ENCODE measurements at regions not wholly inside any gene's neighbourhood (a gene's known extent, or its start where the extent isn't known, plus 50 kb on each side); places are given as distances from the start of the nearest gene placed in this dataset.

GRCh38 chr14:54170301-54170700, 213.7 kb upstream of the BMP4 start:
- FAIRE-seq (no peak), DNase-seq (ENCODE audit: low spot score in 2 of 2) (no peak)

- FAIRE-seq (no peak), DNase-seq (ENCODE audit: low spot score in 2 of 2) (no peak)
Measured at GRCh38 chr14:54172114-54172513, 215.5 kb upstream of the BMP4 start.

- FAIRE-seq (no peak), DNase-seq (ENCODE audit: low spot score in 2 of 2) (no peak)
Measured at GRCh38 chr14:54172562-54172961, 215.9 kb upstream of the BMP4 start.

- DNase-seq (ENCODE audit: low spot score in 2 of 2) (no peak), FAIRE-seq (no peak)
Measured at GRCh38 chr14:54173802-54174201, 217.2 kb upstream of the BMP4 start.

GRCh38 chr14:54174457-54174856, 217.8 kb upstream of the BMP4 start:
- DNase-seq (ENCODE audit: low spot score in 2 of 2), result no peak
- FAIRE-seq, result no peak

- FAIRE-seq, result peak; percentile 51
- DNase-seq (ENCODE audit: low spot score in 2 of 2), result peak in 1 of 2 donors; percentile 27
Measured at GRCh38 chr14:54175298-54175942, 218.8 kb upstream of the BMP4 start.

- FAIRE-seq, result no peak
- no peak for DNase-seq (ENCODE audit: low spot score in 2 of 2)
Measured at GRCh38 chr14:54177019-54177418, 219.8 kb upstream of the CDKN3 start.

- FAIRE-seq (no peak), DNase-seq (ENCODE audit: low spot score in 2 of 2) (no peak)
Measured at GRCh38 chr14:54177641-54178621, 218.9 kb upstream of the CDKN3 start.

GRCh38 chr14:54182419-54183045, 214.3 kb upstream of the CDKN3 start:
- DNase-seq (ENCODE audit: low spot score in 2 of 2) (no peak), FAIRE-seq (no peak)

GRCh38 chr14:54186821-54187763, 209.7 kb upstream of the CDKN3 start:
- FAIRE-seq (no peak), DNase-seq (ENCODE audit: low spot score in 2 of 2) (no peak)

- FAIRE-seq (no peak), DNase-seq (ENCODE audit: low spot score in 2 of 2) (no peak)
Measured at GRCh38 chr14:54188064-54188666, 208.6 kb upstream of the CDKN3 start.

GRCh38 chr14:54189333-54189732, 207.5 kb upstream of the CDKN3 start:
- DNase-seq (ENCODE audit: low spot score in 2 of 2) (no peak), FAIRE-seq (no peak)

GRCh38 chr14:54189748-54190354, 207.0 kb upstream of the CDKN3 start:
- no peak for FAIRE-seq
- no peak for DNase-seq (ENCODE audit: low spot score in 2 of 2)

GRCh38 chr14:54191846-54192245, 205.0 kb upstream of the CDKN3 start:
- DNase-seq (ENCODE audit: low spot score in 2 of 2) (no peak), FAIRE-seq (no peak)

- DNase-seq (ENCODE audit: low spot score in 2 of 2) (no peak), FAIRE-seq (no peak)
Measured at GRCh38 chr14:54192610-54193009, 204.2 kb upstream of the CDKN3 start.

GRCh38 chr14:54193871-54194270, 202.9 kb upstream of the CDKN3 start:
- DNase-seq (ENCODE audit: low spot score in 2 of 2) (no peak), FAIRE-seq (no peak)

GRCh38 chr14:54194501-54194900, 202.3 kb upstream of the CDKN3 start:
- DNase-seq (ENCODE audit: low spot score in 2 of 2) (no peak), FAIRE-seq (no peak)

GRCh38 chr14:54197369-54197768, 199.4 kb upstream of the CDKN3 start:
- DNase-seq (ENCODE audit: low spot score in 2 of 2) (no peak), FAIRE-seq (no peak)

GRCh38 chr14:54200726-54201125, 196.1 kb upstream of the CDKN3 start:
- no peak for DNase-seq (ENCODE audit: low spot score in 2 of 2)
- FAIRE-seq, result no peak
